ENCODE measurements at regions not wholly inside any gene's neighbourhood (a gene's known extent, or its start where the extent isn't known, plus 50 kb on each side); places are given as distances from the start of the nearest gene placed in this dataset.

DNA sequence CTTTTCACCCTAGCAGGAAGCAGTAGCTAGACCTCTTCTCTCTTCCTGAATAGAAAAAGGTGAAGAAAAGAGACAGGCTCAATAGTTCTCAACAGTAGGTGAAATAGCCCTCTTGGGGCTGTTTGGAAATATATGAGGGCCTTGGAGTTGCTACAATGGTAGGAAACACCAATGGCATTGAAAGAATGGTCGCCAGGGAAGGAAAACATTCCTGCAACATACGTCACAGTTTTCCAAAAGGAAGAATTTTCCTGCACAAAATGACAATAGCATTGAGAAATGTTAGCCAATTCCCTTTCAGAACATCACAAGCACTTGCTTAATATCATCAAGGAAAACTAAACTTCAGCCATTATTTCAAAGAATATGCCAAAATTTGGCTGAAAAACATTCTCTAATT lies 484.5 kb downstream of the IGSF11 start:
- TF ChIP-seq POLR2A (IDR thresholded peaks at IDR 0.05; ENCODE audit: extremely low read depth, insufficient read length) (no peak), MYC (IDR thresholded peaks at IDR 0.05; ENCODE audit: low read depth, low read length) (no peak), MAX (IDR thresholded peaks at IDR 0.05; ENCODE audit: low read depth, low read length) (no peak)
- TF ChIP-seq, protein P1, sequence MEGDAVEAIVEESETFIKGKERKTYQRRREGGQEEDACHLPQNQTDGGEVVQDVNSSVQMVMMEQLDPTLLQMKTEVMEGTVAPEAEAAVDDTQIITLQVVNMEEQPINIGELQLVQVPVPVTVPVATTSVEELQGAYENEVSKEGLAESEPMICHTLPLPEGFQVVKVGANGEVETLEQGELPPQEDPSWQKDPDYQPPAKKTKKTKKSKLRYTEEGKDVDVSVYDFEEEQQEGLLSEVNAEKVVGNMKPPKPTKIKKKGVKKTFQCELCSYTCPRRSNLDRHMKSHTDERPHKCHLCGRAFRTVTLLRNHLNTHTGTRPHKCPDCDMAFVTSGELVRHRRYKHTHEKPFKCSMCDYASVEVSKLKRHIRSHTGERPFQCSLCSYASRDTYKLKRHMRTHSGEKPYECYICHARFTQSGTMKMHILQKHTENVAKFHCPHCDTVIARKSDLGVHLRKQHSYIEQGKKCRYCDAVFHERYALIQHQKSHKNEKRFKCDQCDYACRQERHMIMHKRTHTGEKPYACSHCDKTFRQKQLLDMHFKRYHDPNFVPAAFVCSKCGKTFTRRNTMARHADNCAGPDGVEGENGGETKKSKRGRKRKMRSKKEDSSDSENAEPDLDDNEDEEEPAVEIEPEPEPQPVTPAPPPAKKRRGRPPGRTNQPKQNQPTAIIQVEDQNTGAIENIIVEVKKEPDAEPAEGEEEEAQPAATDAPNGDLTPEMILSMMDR (IDR thresholded peaks at IDR 0.05; ENCODE audit: low read depth, low read length): no peak
